IMR-90 (cell line): ENCODE measurements at regions not wholly inside any gene's neighbourhood (a gene's known extent, or its start where the extent isn't known, plus 50 kb on each side); places are given as distances from the start of the nearest gene placed in this dataset.
"Not testable (repeated sequence)": the region's sequence is repeated elsewhere in the genome, so short reads cannot be mapped to it uniquely, and the experiment has no call there.

Experiments
- ATAC-seq: fragments of 200-7000 bp; cut with Tn5 transposase; 2 replicates; pipeline ENCODE4 v1.9.1; 2020; ENCODE audit warnings: low read depth, mild to moderate bottlenecking, moderate library complexity
- BruUV-seq: library from RNA; stranded (reverse); fragments of 400-500 nt; replicated peaks from 2 replicates; lab custom pipeline; 2021; lab: Mats Ljungman, UMichigan
- CTCF ChIA-PET: fragments of 300-600 bp; formaldehyde crosslinking; extraction: SDS; loops from one replicate; lab custom pipeline; 2021; ENCODE audit warnings: antibody characterized with exemption; lab: Yijun Ruan, JAX
- POLR2A ChIA-PET: fragments of 300-600 bp; sonication (Branson Sonifier 250); formaldehyde crosslinking; loops from one replicate; lab custom pipeline; 2022; ENCODE audit warnings: antibody characterized with exemption; ENCODE audit not compliant: unreplicated experiment; lab: Charles Lee
- DNase-seq: peaks from one replicate; pipeline ENCODE4 v3.0.0; 2013
- H2AFZ ChIP-seq: replicated peaks from 2 replicates; pipeline ENCODE3; 2013; ENCODE audit warnings: low read length, mild to moderate bottlenecking; ENCODE audit not compliant: poor library complexity
- H2AK5ac ChIP-seq: 2 replicates; pipeline ENCODE4 v1.6.1; 2013; ENCODE audit warnings: low read depth, low read length, inconsistent platforms
- H2AK9ac ChIP-seq: replicated peaks from 2 replicates; pipeline ENCODE3; 2013; ENCODE audit warnings: mild to moderate bottlenecking, low read depth, low read length, moderate library complexity; ENCODE audit not compliant: poor library complexity
- H2BK120ac ChIP-seq: 2 replicates; pipeline ENCODE4 v1.6.1; 2013; ENCODE audit warnings: low read depth, low read length, inconsistent platforms
- H2BK15ac ChIP-seq: 3 replicates; pipeline ENCODE4 v1.6.1; 2013; ENCODE audit warnings: low read depth, low read length, inconsistent platforms
- H2BK20ac ChIP-seq: 2 replicates; pipeline ENCODE4 v1.6.1; 2013; ENCODE audit warnings: low read depth, mild to moderate bottlenecking, inconsistent platforms, low read length, moderate library complexity
- H2BK5ac ChIP-seq: 2 replicates; pipeline ENCODE4 v1.6.1; 2013; ENCODE audit warnings: mild to moderate bottlenecking, low read depth, low read length, inconsistent platforms; ENCODE audit not compliant: poor library complexity, severe bottlenecking
- H3K14ac ChIP-seq: replicated peaks from 2 replicates; pipeline ENCODE4 v1.6.1; 2013; ENCODE audit warnings: low read depth, low read length, inconsistent platforms
- H3K18ac ChIP-seq: 2 replicates; pipeline ENCODE4 v1.6.1; 2013; ENCODE audit warnings: low read depth, low read length, control low read depth
- H3K23ac ChIP-seq: 2 replicates; pipeline ENCODE4 v1.6.1; 2013; ENCODE audit warnings: low read depth, low read length, inconsistent platforms
- H3K27ac ChIP-seq: 2 replicates; pipeline ENCODE4 v1.5.1; 2013; ENCODE audit warnings: mild to moderate bottlenecking, control low read depth, low read length; ENCODE audit not compliant: insufficient read depth
- H3K27me3 ChIP-seq: 2 replicates; pipeline ENCODE4 v1.6.1; 2013; ENCODE audit warnings: low read length; ENCODE audit not compliant: control insufficient read depth, insufficient read depth
- H3K36me3 ChIP-seq: 2 replicates; pipeline ENCODE4 v1.6.1; 2013; ENCODE audit warnings: low read length, mixed read lengths; ENCODE audit not compliant: control insufficient read depth, insufficient read depth
- H3K4ac ChIP-seq: 2 replicates; pipeline ENCODE4 v1.6.1; 2013; ENCODE audit warnings: low read depth, low read length, inconsistent platforms
- H3K4me1 ChIP-seq: 2 replicates; pipeline ENCODE4 v1.6.1; 2013; ENCODE audit warnings: low read length, mixed read lengths; ENCODE audit not compliant: control insufficient read depth, insufficient read depth
- H3K4me2 ChIP-seq: 2 replicates; pipeline ENCODE4 v1.6.1; 2013; ENCODE audit warnings: low read depth, mild to moderate bottlenecking, control low read depth, low read length, moderate library complexity
- H3K4me3 ChIP-seq: 2 replicates; pipeline ENCODE4 v1.5.1; 2013; ENCODE audit warnings: low read depth, mild to moderate bottlenecking, control low read depth, low read length, moderate library complexity; ENCODE audit not compliant: insufficient read depth
- H3K56ac ChIP-seq: 2 replicates; pipeline ENCODE4 v1.6.1; 2013; ENCODE audit warnings: low read length, inconsistent platforms; ENCODE audit not compliant: insufficient read depth; ENCODE audit errors: extremely low read depth
- H3K79me1 ChIP-seq, 2 experiments: 2 replicates each; pipeline ENCODE4 v1.6.1; 2013; ENCODE audit warnings: low read length in 2 of 2, inconsistent platforms in 1 of 2, low read depth in 1 of 2
- H3K9ac ChIP-seq: 2 replicates; pipeline ENCODE4 v1.6.1; 2013; ENCODE audit warnings: low read depth, low read length, control low read depth
- H3K9me1 ChIP-seq: 2 replicates; pipeline ENCODE4 v1.6.1; 2013; ENCODE audit warnings: low read length, inconsistent platforms; ENCODE audit not compliant: insufficient read depth
- H3K9me3 ChIP-seq: 2 replicates; pipeline ENCODE4 v1.6.1; 2013; ENCODE audit warnings: low read length; ENCODE audit not compliant: control insufficient read depth, insufficient read depth
- H4K20me1 ChIP-seq: 2 replicates; pipeline ENCODE4 v1.6.1; 2013; ENCODE audit warnings: low read length, inconsistent platforms; ENCODE audit not compliant: insufficient read depth
- H4K5ac ChIP-seq: 2 replicates; pipeline ENCODE4 v1.6.1; 2013; ENCODE audit warnings: mild to moderate bottlenecking, low read depth, low read length, control low read depth
- H4K8ac ChIP-seq, 2 experiments: 2 replicates each; pipeline ENCODE4 v1.6.1; 2013; ENCODE audit warnings: low read depth in 2 of 2, low read length in 2 of 2, control low read depth in 1 of 2, inconsistent platforms in 1 of 2
- H4K91ac ChIP-seq: 2 replicates; pipeline ENCODE4 v1.6.1; 2013; ENCODE audit warnings: low read depth, low read length, inconsistent platforms; ENCODE audit not compliant: insufficient read depth
- WGBS, 2 experiments: methylation state at CpG; one replicate each; pipeline versions ENCODE4 v1.1.5 to v1.1.7; 2013; ENCODE audit warnings: missing lambda C conversion rate in 2 of 2; ENCODE audit not compliant: insufficient read length in 1 of 2; ENCODE audit errors: extremely low coverage in 2 of 2; 5-methylcytosine and 5-hydroxymethylcytosine counted together
- dilution Hi-C: fragments of 300-500 bp; cut with HindIII; formaldehyde crosslinking; loops from one replicate; pipeline ENCODE4 v1.14.3; 2018; ENCODE audit warnings: low sequenced_read_pairs; ENCODE audit not compliant: unreplicated experiment
- in situ Hi-C: fragments of 300-500 bp; cut with MboI; formaldehyde crosslinking; loops from 3 replicates; pipeline ENCODE4 v1.14.3; 2019; ENCODE audit warnings: low sequenced_read_pairs, inconsistent platforms, mixed read lengths
- intact Hi-C: fragments of 100-400 bp; cut with micrococcal nuclease; formaldehyde crosslinking; loops from 2 replicates; pipeline ENCODE4 v1.10.0; 2022

- H2AK5ac ChIP-seq, H2BK5ac ChIP-seq, H4K5ac ChIP-seq, POLR2A ChIA-PET, DNase-seq, H3K56ac ChIP-seq, H2BK120ac ChIP-seq, H4K91ac ChIP-seq, H2BK20ac ChIP-seq, in situ Hi-C loops, BruUV-seq, H3K4me1 ChIP-seq, H3K14ac ChIP-seq, H2AFZ ChIP-seq, H3K27me3 ChIP-seq, dilution Hi-C loops, CTCF ChIA-PET, H3K27ac ChIP-seq, intact Hi-C loops, H3K36me3 ChIP-seq, H3K4me3 ChIP-seq, H3K18ac ChIP-seq, H4K20me1 ChIP-seq, H3K4me2 ChIP-seq, H3K9ac ChIP-seq, H3K79me1 ChIP-seq, H3K9me1 ChIP-seq, ATAC-seq, H3K9me3 ChIP-seq, H2AK9ac ChIP-seq, H2BK15ac ChIP-seq, H4K8ac ChIP-seq, H3K4ac ChIP-seq, H3K23ac ChIP-seq: not testable (repeated sequence)
- no CpG with 5 or more reads among the region's 4 CpGs for WGBS, 2 experiments
Measured at GRCh38 chr3:152650923-152651322, 184.0 kb upstream of the P2RY1 start.
